Sigmoid colon (tissue), 6 donors: ENCODE measurements at regions not wholly inside any gene's neighbourhood (a gene's known extent, or its start where the extent isn't known, plus 50 kb on each side); places are given as distances from the start of the nearest gene placed in this dataset.
"Not testable (repeated sequence)": the region's sequence is repeated elsewhere in the genome, so short reads cannot be mapped to it uniquely, and the experiment has no call there.

Source experiments
- DNase-seq: peaks from one replicate; pipeline ENCODE4 v3.0.0-alpha.2; 2019
- H3K27ac ChIP-seq, 4 donors: fragments of 200-600 bp; sonication (generic); one replicate each; pipeline ENCODE4 v1.5.1; 2016 to 2019; ENCODE audit warnings: mild to moderate bottlenecking in 1 of 4
- H3K27me3 ChIP-seq, 3 donors: fragments of 200-600 bp; sonication (generic); one replicate each; pipeline ENCODE4 v1.5.1; 2019; ENCODE audit warnings: mild to moderate bottlenecking in 1 of 3
- H3K36me3 ChIP-seq, 4 donors: fragments of 200-600 bp; sonication (generic); one replicate each; pipeline ENCODE4 v1.5.1; 2016 to 2019
- H3K4me1 ChIP-seq, 4 donors: fragments of 200-600 bp; sonication (generic); one replicate each; pipeline ENCODE4 v1.5.1; 2017 to 2019
- H3K4me3 ChIP-seq, 4 donors: fragments of 200-600 bp; sonication (generic); one replicate each; pipeline ENCODE4 v1.5.1; 2017 to 2019; ENCODE audit warnings: mild to moderate bottlenecking in 2 of 4, moderate library complexity in 1 of 4
- H3K9me3 ChIP-seq, 4 donors: fragments of 200-600 bp in 3 of 4; sonication (generic) in 3 of 4; one replicate each; pipeline versions ENCODE4 v1.5.1 to v1.6.1; 2013 to 2019
- EP300 ChIP-seq, 4 donors: sonication (generic); formaldehyde crosslinking; IDR thresholded peaks; one replicate each; pipeline ENCODE4 v1.6.1; 2017; ENCODE audit warnings: antibody characterized with exemption in 4 of 4
- POLR2A ChIP-seq, 2 donors: fragments of 450-650 bp; IDR thresholded peaks; one replicate each; pipeline ENCODE4 v1.6.1; 2016; ENCODE audit warnings: antibody characterized with exemption in 2 of 2, mild to moderate bottlenecking in 2 of 2, moderate library complexity in 2 of 2
- POLR2AphosphoS5 ChIP-seq, 4 donors: sonication (generic); formaldehyde crosslinking; IDR thresholded peaks; one replicate each; pipeline ENCODE4 v1.6.1; 2017; ENCODE audit warnings: antibody characterized with exemption in 4 of 4
- WGBS, 2 donors: extraction: QIAGEN DNeasy Blood & Tissue Kit; methylation state at CpG; one replicate each; pipeline ENCODE4 v1.1.7; 2013; 5-methylcytosine and 5-hydroxymethylcytosine counted together
- intact Hi-C: fragments of 100-400 bp; cut with DNase I; formaldehyde crosslinking; loops from one replicate; pipeline ENCODE4 v1.15.1; 2023
- TF ChIP-seq, protein P1 (sequence below), 4 experiments: fragments of 450-650 bp in 3 of 4; fragments of 200-600 bp in 1 of 4; IDR thresholded peaks; one replicate each; pipeline ENCODE4 v1.5.1; 2016 to 2019; ENCODE audit warnings: antibody characterized with exemption in 4 of 4, mild to moderate bottlenecking in 3 of 4, moderate library complexity in 2 of 4
- donor health status: healthy with polysubstance abuse.
- donor health status: healthy.

DNA sequence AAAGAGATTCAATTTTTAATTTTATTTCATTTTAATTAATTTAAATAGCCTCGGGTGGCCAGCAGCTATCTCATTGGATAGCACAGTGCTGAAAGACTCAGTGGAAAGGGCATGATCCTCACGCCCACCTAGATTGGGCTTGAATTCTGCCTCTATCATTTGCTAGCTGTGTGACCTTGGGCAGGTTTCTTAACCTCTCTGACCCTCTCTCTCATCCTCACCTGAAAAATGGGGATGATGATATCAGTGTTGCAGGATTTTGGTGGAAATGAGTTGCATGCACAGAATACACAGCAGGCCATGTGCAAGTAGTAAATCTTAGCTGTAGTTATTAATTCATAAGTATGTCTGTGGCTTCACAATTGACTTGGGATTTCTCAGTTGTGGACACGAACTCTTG lies 272.4 kb upstream of the XYLT1 start:
- no peaks in the 10 kb centered on the region for H3K27me3 ChIP-seq
- H3K27ac ChIP-seq: peak overlapping the region in 3 of 4 donors; percentile 88 to 90 (median 90)
- no peak overlapping the region for H3K4me3 ChIP-seq
- H3K9me3 ChIP-seq: no peaks in the 10 kb centered on the region
- H3K36me3 ChIP-seq: no peaks in the 10 kb centered on the region
- TF ChIP-seq, protein P1, sequence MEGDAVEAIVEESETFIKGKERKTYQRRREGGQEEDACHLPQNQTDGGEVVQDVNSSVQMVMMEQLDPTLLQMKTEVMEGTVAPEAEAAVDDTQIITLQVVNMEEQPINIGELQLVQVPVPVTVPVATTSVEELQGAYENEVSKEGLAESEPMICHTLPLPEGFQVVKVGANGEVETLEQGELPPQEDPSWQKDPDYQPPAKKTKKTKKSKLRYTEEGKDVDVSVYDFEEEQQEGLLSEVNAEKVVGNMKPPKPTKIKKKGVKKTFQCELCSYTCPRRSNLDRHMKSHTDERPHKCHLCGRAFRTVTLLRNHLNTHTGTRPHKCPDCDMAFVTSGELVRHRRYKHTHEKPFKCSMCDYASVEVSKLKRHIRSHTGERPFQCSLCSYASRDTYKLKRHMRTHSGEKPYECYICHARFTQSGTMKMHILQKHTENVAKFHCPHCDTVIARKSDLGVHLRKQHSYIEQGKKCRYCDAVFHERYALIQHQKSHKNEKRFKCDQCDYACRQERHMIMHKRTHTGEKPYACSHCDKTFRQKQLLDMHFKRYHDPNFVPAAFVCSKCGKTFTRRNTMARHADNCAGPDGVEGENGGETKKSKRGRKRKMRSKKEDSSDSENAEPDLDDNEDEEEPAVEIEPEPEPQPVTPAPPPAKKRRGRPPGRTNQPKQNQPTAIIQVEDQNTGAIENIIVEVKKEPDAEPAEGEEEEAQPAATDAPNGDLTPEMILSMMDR (IDR thresholded peaks at IDR 0.05): no peak
- no peak for TF ChIP-seq EP300 (IDR thresholded peaks at IDR 0.05)
- intact Hi-C loops: no loop called here
- peaks cover 0 to 15% (median 14%) of the 10 kb centered on the region in 4 donors for H3K4me1 ChIP-seq
- WGBS, 2 donors: 64 to 82% methylated on average over 3 of the region's 3 CpGs
- no peak for DNase-seq

DNA sequence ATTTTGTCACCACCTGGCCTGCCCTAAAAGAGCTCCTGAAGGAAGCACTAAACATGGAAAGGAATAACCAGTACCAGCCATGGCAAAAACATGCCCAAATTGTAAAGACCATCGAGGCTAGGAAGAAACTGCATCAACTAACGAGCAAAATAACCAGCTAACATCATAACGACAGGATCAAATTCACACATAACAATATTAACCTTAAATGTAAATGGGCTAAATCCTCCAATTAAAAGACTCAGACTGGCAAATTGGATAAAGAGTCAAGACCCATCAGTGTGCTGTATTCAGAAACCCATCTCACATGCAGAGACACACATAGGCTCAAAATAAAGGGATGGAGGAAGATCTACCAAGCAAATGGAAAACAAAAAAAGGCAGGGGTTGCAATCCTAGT lies 264.3 kb upstream of the XYLT1 start:
- H3K4me1 ChIP-seq, H3K36me3 ChIP-seq, H3K27me3 ChIP-seq, H3K27ac ChIP-seq, H3K4me3 ChIP-seq, H3K9me3 ChIP-seq, DNase-seq, intact Hi-C loops: not testable (repeated sequence)
- WGBS, 2 donors: 76 to 86% methylated on average over 3 of the region's 3 CpGs

DNA sequence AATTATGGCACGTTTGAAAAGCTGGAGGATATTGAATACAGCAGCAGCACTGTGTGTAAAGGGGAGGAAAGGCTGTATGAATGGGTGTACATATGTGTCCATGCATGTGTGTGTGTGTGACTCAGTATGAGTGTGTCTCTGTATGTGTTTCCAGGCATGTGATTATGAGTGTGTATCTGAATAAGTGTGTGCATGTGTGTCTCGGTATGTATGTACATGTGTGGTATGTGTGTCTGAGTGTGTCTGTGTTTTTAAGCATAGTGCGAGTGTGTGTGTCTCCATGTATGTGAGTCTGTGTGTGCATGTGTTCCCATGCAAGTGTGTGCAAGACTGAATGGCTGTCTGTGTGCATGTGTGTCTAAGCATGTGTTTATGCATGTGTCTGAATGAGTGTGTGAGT lies 259.1 kb upstream of the XYLT1 start:
- no peaks in the 10 kb centered on the region for H3K27me3 ChIP-seq
- no peaks in the 10 kb centered on the region for H3K36me3 ChIP-seq
- intact Hi-C loops: no loop called here
- no peak overlapping the region for H3K4me3 ChIP-seq
- H3K27ac ChIP-seq: no peak overlapping the region
- no peaks in the 10 kb centered on the region for H3K4me1 ChIP-seq
- 74 to 82% methylated on average over 3 of the region's 3 CpGs for WGBS, 2 donors
- no peak for DNase-seq
- no peak for TF ChIP-seq POLR2AphosphoS5 (IDR thresholded peaks at IDR 0.05)
- TF ChIP-seq POLR2A (IDR thresholded peaks at IDR 0.05): no peak
- no peak for TF ChIP-seq EP300 (IDR thresholded peaks at IDR 0.05)
- TF ChIP-seq, protein P1 (IDR thresholded peaks at IDR 0.05): no peak
- no peaks in the 10 kb centered on the region for H3K9me3 ChIP-seq

DNA sequence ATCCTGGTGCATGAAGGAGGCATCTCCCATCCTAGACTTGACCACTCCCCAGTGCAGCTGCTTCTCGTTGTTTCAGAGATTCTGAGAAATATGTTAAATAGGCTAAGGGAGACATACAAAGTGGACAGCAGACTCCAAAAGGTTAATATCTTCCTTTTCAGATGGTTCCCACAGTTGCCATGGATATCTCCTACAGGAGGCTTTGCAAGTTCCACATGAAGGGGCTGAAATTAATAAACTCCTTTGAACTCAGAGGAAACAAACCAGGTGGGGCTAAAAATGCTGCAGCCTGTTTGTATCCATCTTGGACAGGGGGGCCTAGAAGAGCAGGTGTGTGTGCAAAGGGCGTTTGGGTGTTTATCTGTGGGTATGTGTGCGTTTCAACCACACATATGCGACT lies 257.4 kb upstream of the XYLT1 start:
- Histone ChIP-seq H3K4me3 (no peak overlapping the region), H3K27me3 (no peaks in the 10 kb centered on the region), H3K36me3 (no peaks in the 10 kb centered on the region), H3K9me3 (no peaks in the 10 kb centered on the region), H3K27ac (no peak overlapping the region), H3K4me1 (peaks cover 0 to 7% (median 3%) of the 10 kb centered on the region in 4 donors)
- TF ChIP-seq, protein P1 (IDR thresholded peaks at IDR 0.05): no peak
- TF ChIP-seq EP300 (IDR thresholded peaks at IDR 0.05): no peak
- TF ChIP-seq POLR2AphosphoS5 (IDR thresholded peaks at IDR 0.05): no peak
- no peak for TF ChIP-seq POLR2A (IDR thresholded peaks at IDR 0.05)
- intact Hi-C loops: no loop called here
- no peak for DNase-seq
- WGBS, 2 donors: 22 to 60% methylated on average over 4 of the region's 4 CpGs

DNA sequence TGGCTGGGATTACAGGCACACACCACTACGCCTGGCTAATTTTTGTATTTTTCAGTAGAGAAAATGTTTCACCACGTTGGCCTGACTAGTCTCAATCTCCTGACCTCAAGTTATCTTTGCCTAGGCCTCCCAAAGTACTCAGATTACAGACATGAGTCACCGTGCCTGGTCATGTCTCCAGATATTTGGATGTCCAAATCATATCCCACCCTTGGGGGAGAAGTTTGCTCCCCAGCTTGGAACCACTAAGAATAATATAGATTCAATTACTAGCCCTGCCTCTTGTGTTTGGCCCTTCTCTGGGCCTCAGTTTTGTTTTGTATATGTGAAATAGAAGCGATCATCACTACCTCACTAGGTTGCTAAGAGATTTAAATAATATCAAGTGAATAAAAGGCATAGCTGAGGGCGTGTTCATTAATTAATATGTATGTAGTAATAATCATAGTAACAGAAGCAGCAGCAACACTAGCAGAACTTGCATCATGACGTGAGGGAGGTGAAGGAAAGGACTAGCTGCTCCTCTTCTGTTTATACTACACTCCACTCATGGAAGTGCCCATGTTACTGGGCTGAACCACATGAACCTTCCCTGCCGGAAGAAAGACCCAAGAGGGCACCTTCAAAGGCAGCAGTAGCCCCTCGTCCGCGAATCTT lies 253.6 kb upstream of the XYLT1 start:
- Histone ChIP-seq H3K27ac (no peak overlapping the region), H3K9me3 (no peaks in the 10 kb centered on the region), H3K4me3 (no peak overlapping the region), H3K4me1 (peaks cover 0 to 7% (median 3%) of the 10 kb centered on the region in 4 donors), H3K36me3 (no peaks in the 10 kb centered on the region), H3K27me3 (no peaks in the 10 kb centered on the region)
- no peak for DNase-seq
- intact Hi-C loops: no loop called here
- TF ChIP-seq, protein P1 (IDR thresholded peaks at IDR 0.05): no peak
- TF ChIP-seq EP300 (IDR thresholded peaks at IDR 0.05) (no peak), POLR2A (IDR thresholded peaks at IDR 0.05) (no peak), POLR2AphosphoS5 (IDR thresholded peaks at IDR 0.05) (no peak)
- WGBS, 2 donors: 68 to 84% methylated on average over 10 of the region's 10 CpGs
